Liver (tissue), 8 donors: ENCODE measurements at regions not wholly inside any gene's neighbourhood (a gene's known extent, or its start where the extent isn't known, plus 50 kb on each side); places are given as distances from the start of the nearest gene placed in this dataset.

ENCODE experiments used
- DNase-seq: peaks from one replicate; pipeline ENCODE4 v3.0.0-alpha.2; 2017; ENCODE audit warnings: low spot score
- H3K27ac ChIP-seq, 2 donors: one replicate each; pipeline ENCODE4 v1.7.0; 2013; ENCODE audit warnings: inconsistent platforms in 2 of 2, low read length in 2 of 2, control low read depth in 1 of 2, low read depth in 1 of 2, mild to moderate bottlenecking in 1 of 2
- H3K27me3 ChIP-seq, 4 donors: one replicate each; pipeline versions ENCODE4 v1.6.1 to v1.7.0; 2013; ENCODE audit warnings: low read length in 3 of 4, inconsistent platforms in 1 of 4, mild to moderate bottlenecking in 1 of 4, moderate library complexity in 1 of 4; ENCODE audit not compliant: control insufficient read depth in 4 of 4, insufficient read depth in 4 of 4
- H3K36me3 ChIP-seq, 4 donors: one replicate each; pipeline versions ENCODE4 v1.6.1 to v1.7.0; 2013; ENCODE audit warnings: low read length in 3 of 4, mild to moderate bottlenecking in 3 of 4, low read depth in 1 of 4, moderate library complexity in 1 of 4; ENCODE audit not compliant: control insufficient read depth in 4 of 4, insufficient read depth in 3 of 4
- H3K4me1 ChIP-seq, 4 donors: one replicate each; pipeline versions ENCODE4 v1.6.1 to v1.7.0; 2013; ENCODE audit warnings: low read length in 3 of 4, mild to moderate bottlenecking in 3 of 4, moderate library complexity in 1 of 4; ENCODE audit not compliant: control insufficient read depth in 4 of 4, insufficient read depth in 4 of 4
- H3K4me3 ChIP-seq, 3 donors: one replicate each; pipeline versions ENCODE4 v1.6.1 to v1.7.0; 2013; ENCODE audit warnings: low read length in 3 of 3, control low read depth in 1 of 3, low read depth in 1 of 3, mild to moderate bottlenecking in 1 of 3
- H3K9ac ChIP-seq, 2 donors: one replicate each; pipeline ENCODE4 v1.7.0; 2013; ENCODE audit warnings: low read length in 2 of 2, mild to moderate bottlenecking in 2 of 2, moderate library complexity in 2 of 2, control low read depth in 1 of 2, low read depth in 1 of 2
- H3K9me3 ChIP-seq, 4 donors: one replicate each; pipeline versions ENCODE4 v1.6.1 to v1.7.0; 2013; ENCODE audit warnings: low read length in 3 of 4; ENCODE audit not compliant: control insufficient read depth in 4 of 4
- ATF3 ChIP-seq: IDR thresholded peaks from 2 replicates; pipeline ENCODE4 v1.6.1; 2016; ENCODE audit warnings: antibody characterized with exemption
- CTCF ChIP-seq: fragments of 150-350 bp; IDR thresholded peaks from 2 replicates; pipeline ENCODE4 v1.5.1; 2017; ENCODE audit warnings: improper control_type of control experiment, low read depth, low read length; ENCODE audit not compliant: missing input control
- EGR1 ChIP-seq, 2 donors: IDR thresholded peaks; 2 replicates each; pipeline ENCODE4 v1.6.1; 2016 to 2018; ENCODE audit warnings: antibody characterized with exemption in 2 of 2, low read depth in 2 of 2
- FOXA1 ChIP-seq: IDR thresholded peaks from 2 replicates; pipeline ENCODE4 v1.6.1; 2016; ENCODE audit warnings: antibody characterized with exemption
- FOXA2 ChIP-seq: IDR thresholded peaks from 2 replicates; pipeline ENCODE4 v1.6.1; 2016; ENCODE audit warnings: antibody characterized with exemption
- GABPA ChIP-seq, 2 donors: IDR thresholded peaks in 1 of 2; conservative IDR thresholded peaks in 1 of 2; 2 replicates each; pipeline ENCODE4 v1.6.1; 2016; ENCODE audit warnings: antibody characterized with exemption in 2 of 2, mild to moderate bottlenecking in 1 of 2, moderate library complexity in 1 of 2
- HNF4A ChIP-seq, 2 donors: conservative IDR thresholded peaks; 2 replicates each; pipeline ENCODE4 v1.6.1; 2016; ENCODE audit warnings: antibody characterized with exemption in 2 of 2, mild to moderate bottlenecking in 2 of 2
- HNF4G ChIP-seq: IDR thresholded peaks from 2 replicates; pipeline ENCODE4 v1.6.1; 2016; ENCODE audit warnings: antibody characterized with exemption
- JUND ChIP-seq, 2 donors: IDR thresholded peaks; 2 replicates each; pipeline ENCODE4 v1.6.1; 2016; ENCODE audit warnings: antibody characterized with exemption in 2 of 2
- MAX ChIP-seq: IDR thresholded peaks from 2 replicates; pipeline ENCODE4 v1.6.1; 2016; ENCODE audit warnings: antibody characterized with exemption
- RAD21 ChIP-seq, 2 donors: IDR thresholded peaks; 2 replicates each; pipeline ENCODE4 v1.6.1; 2016; ENCODE audit warnings: antibody characterized with exemption in 2 of 2, mild to moderate bottlenecking in 2 of 2
- RXRA ChIP-seq, 2 donors: IDR thresholded peaks; 2 replicates each; pipeline ENCODE4 v1.6.1; 2017 to 2018; ENCODE audit warnings: antibody characterized with exemption in 2 of 2, mild to moderate bottlenecking in 1 of 2
- SP1 ChIP-seq: IDR thresholded peaks from 2 replicates; pipeline ENCODE4 v1.6.1; 2018; ENCODE audit warnings: antibody characterized with exemption, mild to moderate bottlenecking
- TAF1 ChIP-seq: conservative IDR thresholded peaks from 2 replicates; pipeline ENCODE4 v1.6.1; 2016; ENCODE audit warnings: antibody characterized with exemption, mild to moderate bottlenecking
- YY1 ChIP-seq: IDR thresholded peaks from 2 replicates; pipeline ENCODE4 v1.6.1; 2016; ENCODE audit warnings: antibody characterized with exemption, mild to moderate bottlenecking
- WGBS: extraction: QIAGEN DNeasy Blood & Tissue Kit; methylation state at CpG from one replicate; pipeline ENCODE4 v1.1.7; 2013; 5-methylcytosine and 5-hydroxymethylcytosine counted together
- TF ChIP-seq, protein P1 (sequence below): IDR thresholded peaks from 2 replicates; pipeline ENCODE4 v1.6.1; 2016; ENCODE audit warnings: antibody characterized with exemption
- TF ChIP-seq, protein P2 (sequence below): IDR thresholded peaks from 2 replicates; pipeline ENCODE4 v1.6.1; 2016; ENCODE audit warnings: antibody characterized with exemption, mild to moderate bottlenecking
- donor health status: healthy.
- donor health status: healthy.
- donor health status: healthy.
- donor health status: healthy.
- donor health status: healthy.

DNA sequence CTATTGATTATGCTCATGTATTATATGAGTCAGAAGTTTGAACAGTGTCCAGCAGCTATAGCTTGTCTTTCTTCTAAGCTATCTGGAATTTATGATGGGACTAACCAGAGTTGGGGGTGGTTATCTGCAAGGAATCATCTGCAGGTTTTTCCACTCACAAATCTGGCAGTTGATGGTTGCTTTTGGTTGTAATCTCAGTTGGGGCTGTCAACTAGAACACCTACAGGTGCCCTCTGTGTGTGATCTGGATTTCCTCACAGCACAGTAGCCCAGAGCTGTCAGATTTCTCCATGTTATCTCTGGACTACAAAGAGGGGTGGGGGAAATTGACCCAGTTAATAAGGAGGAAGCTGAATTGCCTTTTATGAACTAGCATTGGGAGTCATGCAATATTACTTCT is 51.4 kb upstream of the MAP9 start:
- Histone ChIP-seq H3K4me3 (no peak overlapping the region), H3K4me1 (no peaks in the 10 kb centered on the region), H3K36me3 (no peaks in the 10 kb centered on the region), H3K9ac (no peak overlapping the region), H3K27ac (no peak overlapping the region), H3K27me3 (no peaks in the 10 kb centered on the region), H3K9me3 (peaks cover 2 to 9% (median 6%) of the 10 kb centered on the region in 4 donors)
- TF ChIP-seq SP1, result no peak
- no peak for TF ChIP-seq FOXA2
- no peak for TF ChIP-seq TAF1
- DNase-seq, result no peak

- peaks cover 2 to 9% (median 6%) of the 10 kb centered on the region in 4 donors for H3K9me3 ChIP-seq
- TF ChIP-seq HNF4A (conservative IDR thresholded peaks at IDR 0.05) (no peak), MAX (no peak), GABPA (IDR thresholded peaks at IDR 0.05 in 1 of 2, conservative IDR thresholded peaks at IDR 0.05 in 1 of 2) (no peak), YY1 (no peak), FOXA1 (no peak), EGR1 (IDR thresholded peaks at IDR 0.05; ENCODE audit: low read depth in 2 of 2) (no peak), RXRA (IDR thresholded peaks at IDR 0.05) (no peak), JUND (IDR thresholded peaks at IDR 0.05) (no peak), ATF3 (no peak), HNF4G (no peak), CTCF (no peak), SP1 (no peak), RAD21 (IDR thresholded peaks at IDR 0.05) (no peak), TAF1 (no peak)
- TF ChIP-seq, protein P1, sequence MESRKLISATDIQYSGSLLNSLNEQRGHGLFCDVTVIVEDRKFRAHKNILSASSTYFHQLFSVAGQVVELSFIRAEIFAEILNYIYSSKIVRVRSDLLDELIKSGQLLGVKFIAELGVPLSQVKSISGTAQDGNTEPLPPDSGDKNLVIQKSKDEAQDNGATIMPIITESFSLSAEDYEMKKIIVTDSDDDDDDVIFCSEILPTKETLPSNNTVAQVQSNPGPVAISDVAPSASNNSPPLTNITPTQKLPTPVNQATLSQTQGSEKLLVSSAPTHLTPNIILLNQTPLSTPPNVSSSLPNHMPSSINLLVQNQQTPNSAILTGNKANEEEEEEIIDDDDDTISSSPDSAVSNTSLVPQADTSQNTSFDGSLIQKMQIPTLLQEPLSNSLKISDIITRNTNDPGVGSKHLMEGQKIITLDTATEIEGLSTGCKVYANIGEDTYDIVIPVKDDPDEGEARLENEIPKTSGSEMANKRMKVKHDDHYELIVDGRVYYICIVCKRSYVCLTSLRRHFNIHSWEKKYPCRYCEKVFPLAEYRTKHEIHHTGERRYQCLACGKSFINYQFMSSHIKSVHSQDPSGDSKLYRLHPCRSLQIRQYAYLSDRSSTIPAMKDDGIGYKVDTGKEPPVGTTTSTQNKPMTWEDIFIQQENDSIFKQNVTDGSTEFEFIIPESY, result no peak
- TF ChIP-seq, protein P2, sequence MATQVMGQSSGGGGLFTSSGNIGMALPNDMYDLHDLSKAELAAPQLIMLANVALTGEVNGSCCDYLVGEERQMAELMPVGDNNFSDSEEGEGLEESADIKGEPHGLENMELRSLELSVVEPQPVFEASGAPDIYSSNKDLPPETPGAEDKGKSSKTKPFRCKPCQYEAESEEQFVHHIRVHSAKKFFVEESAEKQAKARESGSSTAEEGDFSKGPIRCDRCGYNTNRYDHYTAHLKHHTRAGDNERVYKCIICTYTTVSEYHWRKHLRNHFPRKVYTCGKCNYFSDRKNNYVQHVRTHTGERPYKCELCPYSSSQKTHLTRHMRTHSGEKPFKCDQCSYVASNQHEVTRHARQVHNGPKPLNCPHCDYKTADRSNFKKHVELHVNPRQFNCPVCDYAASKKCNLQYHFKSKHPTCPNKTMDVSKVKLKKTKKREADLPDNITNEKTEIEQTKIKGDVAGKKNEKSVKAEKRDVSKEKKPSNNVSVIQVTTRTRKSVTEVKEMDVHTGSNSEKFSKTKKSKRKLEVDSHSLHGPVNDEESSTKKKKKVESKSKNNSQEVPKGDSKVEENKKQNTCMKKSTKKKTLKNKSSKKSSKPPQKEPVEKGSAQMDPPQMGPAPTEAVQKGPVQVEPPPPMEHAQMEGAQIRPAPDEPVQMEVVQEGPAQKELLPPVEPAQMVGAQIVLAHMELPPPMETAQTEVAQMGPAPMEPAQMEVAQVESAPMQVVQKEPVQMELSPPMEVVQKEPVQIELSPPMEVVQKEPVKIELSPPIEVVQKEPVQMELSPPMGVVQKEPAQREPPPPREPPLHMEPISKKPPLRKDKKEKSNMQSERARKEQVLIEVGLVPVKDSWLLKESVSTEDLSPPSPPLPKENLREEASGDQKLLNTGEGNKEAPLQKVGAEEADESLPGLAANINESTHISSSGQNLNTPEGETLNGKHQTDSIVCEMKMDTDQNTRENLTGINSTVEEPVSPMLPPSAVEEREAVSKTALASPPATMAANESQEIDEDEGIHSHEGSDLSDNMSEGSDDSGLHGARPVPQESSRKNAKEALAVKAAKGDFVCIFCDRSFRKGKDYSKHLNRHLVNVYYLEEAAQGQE, result no peak
- H3K27ac ChIP-seq, result no peak overlapping the region
- WGBS, result 44% methylated on average over 9 of the region's 9 CpGs
- no peak overlapping the region for H3K4me3 ChIP-seq
- no peak for DNase-seq
- H3K36me3 ChIP-seq, result no peaks in the 10 kb centered on the region
- no peaks in the 10 kb centered on the region for H3K4me1 ChIP-seq
- H3K9ac ChIP-seq, result no peak overlapping the region
- H3K27me3 ChIP-seq, result no peaks in the 10 kb centered on the region
These were observed 50.2 kb upstream of the MAP9 start for GRCh38 chr4:155426953-155427352.
